ENCODE measurements at regions not wholly inside any gene's neighbourhood (a gene's known extent, or its start where the extent isn't known, plus 50 kb on each side); places are given as distances from the start of the nearest gene placed in this dataset.
A peak's percentile ranks its signal among the peaks of the same experiment; 100 is the strongest.

GRCh38 chr2:43127941-43128558 lies 98.4 kb downstream of the ZFP36L2 start:
- no peak for DNase-seq (ENCODE audit: low read depth)

GRCh38 chr2:43127208-43127940 lies 99.0 kb downstream of the ZFP36L2 start:
- peak; percentile 61 for DNase-seq (ENCODE audit: low read depth)

- DNase-seq (ENCODE audit: low read depth) = no peak
These were observed 99.6 kb downstream of the ZFP36L2 start for GRCh38 chr2:43126817-43127207.

GRCh38 chr2:43125090-43125998 lies 101.1 kb downstream of the ZFP36L2 start:
- no peak for DNase-seq (ENCODE audit: low read depth)

GRCh38 chr2:43124687-43125057 lies 101.7 kb downstream of the ZFP36L2 start:
- no peak for DNase-seq (ENCODE audit: low read depth)

- DNase-seq (ENCODE audit: low read depth) = no peak
These were observed 102.3 kb downstream of the ZFP36L2 start for GRCh38 chr2:43123981-43124686.

GRCh38 chr2:43123486-43123885 lies 102.9 kb downstream of the ZFP36L2 start:
- no peak for DNase-seq (ENCODE audit: low read depth)

- DNase-seq (ENCODE audit: low read depth) = no peak
These were observed 103.4 kb downstream of the ZFP36L2 start for GRCh38 chr2:43123028-43123427.

GRCh38 chr2:43121580-43122314 lies 104.7 kb downstream of the ZFP36L2 start:
- DNase-seq (ENCODE audit: low read depth) = no peak

GRCh38 chr2:43119303-43119702 lies 107.1 kb downstream of the ZFP36L2 start:
- no peak for DNase-seq (ENCODE audit: low read depth)

GRCh38 chr2:43117521-43118143 lies 108.8 kb downstream of the ZFP36L2 start:
- DNase-seq (ENCODE audit: low read depth) = no peak

GRCh38 chr2:43116988-43117387 lies 109.4 kb downstream of the ZFP36L2 start:
- DNase-seq (ENCODE audit: low read depth) = no peak

- no peak for DNase-seq (ENCODE audit: low read depth)
These were observed 110.5 kb downstream of the ZFP36L2 start for GRCh38 chr2:43115881-43116280.

- DNase-seq (ENCODE audit: low read depth) = no peak
These were observed 112.2 kb downstream of the ZFP36L2 start for GRCh38 chr2:43114210-43114609.

- no peak for DNase-seq (ENCODE audit: low read depth)
These were observed 114.4 kb downstream of the ZFP36L2 start for GRCh38 chr2:43111788-43112554.

- no peak for DNase-seq (ENCODE audit: low read depth)
These were observed 115.9 kb downstream of the ZFP36L2 start for GRCh38 chr2:43110442-43110871.

GRCh38 chr2:43109261-43109743 lies 117.1 kb downstream of the ZFP36L2 start:
- DNase-seq (ENCODE audit: low read depth) = no peak

GRCh38 chr2:43107679-43108078 lies 118.7 kb downstream of the ZFP36L2 start:
- DNase-seq (ENCODE audit: low read depth) = no peak

- no peak for DNase-seq (ENCODE audit: low read depth)
These were observed 119.6 kb downstream of the ZFP36L2 start for GRCh38 chr2:43106559-43107527.

Measured in CMK (cell line).